ENCODE measurements at regions not wholly inside any gene's neighbourhood (a gene's known extent, or its start where the extent isn't known, plus 50 kb on each side); places are given as distances from the start of the nearest gene placed in this dataset.

DNA sequence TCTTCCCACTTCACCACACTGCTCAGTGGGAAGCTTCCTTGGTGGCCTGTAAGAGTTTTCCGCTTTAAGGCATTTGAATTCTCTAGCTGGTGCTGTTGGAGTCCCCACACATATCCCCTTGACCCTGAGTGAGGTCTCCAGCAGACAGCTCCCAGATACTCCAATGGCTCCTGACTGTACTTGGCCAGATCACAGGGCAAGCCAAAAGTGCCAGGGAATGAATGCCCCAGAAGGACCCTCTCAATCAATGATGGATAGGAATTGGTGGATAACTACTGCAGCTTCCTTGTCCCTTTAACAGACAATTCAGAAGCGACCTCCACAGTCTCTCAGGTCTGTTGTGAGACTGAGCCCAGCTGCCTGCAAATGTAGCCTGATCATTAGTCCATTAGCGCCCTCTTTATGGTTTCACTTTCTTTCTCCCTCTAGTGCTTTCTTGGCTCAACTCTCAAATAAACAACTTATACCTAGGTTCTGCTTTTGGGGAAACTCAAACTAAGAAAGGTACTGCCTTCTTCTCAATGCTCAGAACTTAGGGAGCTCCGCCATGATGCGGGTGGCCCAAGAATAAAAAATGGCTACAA lies 283.0 kb downstream of the TCF7L2 start:
- TF ChIP-seq, protein P1, sequence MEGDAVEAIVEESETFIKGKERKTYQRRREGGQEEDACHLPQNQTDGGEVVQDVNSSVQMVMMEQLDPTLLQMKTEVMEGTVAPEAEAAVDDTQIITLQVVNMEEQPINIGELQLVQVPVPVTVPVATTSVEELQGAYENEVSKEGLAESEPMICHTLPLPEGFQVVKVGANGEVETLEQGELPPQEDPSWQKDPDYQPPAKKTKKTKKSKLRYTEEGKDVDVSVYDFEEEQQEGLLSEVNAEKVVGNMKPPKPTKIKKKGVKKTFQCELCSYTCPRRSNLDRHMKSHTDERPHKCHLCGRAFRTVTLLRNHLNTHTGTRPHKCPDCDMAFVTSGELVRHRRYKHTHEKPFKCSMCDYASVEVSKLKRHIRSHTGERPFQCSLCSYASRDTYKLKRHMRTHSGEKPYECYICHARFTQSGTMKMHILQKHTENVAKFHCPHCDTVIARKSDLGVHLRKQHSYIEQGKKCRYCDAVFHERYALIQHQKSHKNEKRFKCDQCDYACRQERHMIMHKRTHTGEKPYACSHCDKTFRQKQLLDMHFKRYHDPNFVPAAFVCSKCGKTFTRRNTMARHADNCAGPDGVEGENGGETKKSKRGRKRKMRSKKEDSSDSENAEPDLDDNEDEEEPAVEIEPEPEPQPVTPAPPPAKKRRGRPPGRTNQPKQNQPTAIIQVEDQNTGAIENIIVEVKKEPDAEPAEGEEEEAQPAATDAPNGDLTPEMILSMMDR (conservative IDR thresholded peaks at IDR 0.05; ENCODE audit: low read length) = no peak
- TF ChIP-seq EZH2phosphoT487 (IDR thresholded peaks at IDR 0.05; ENCODE audit: borderline replicate concordance, low read depth, low read length) = no peak
